Ascending aorta (tissue), 2 donors: ENCODE measurements at regions not wholly inside any gene's neighbourhood (a gene's known extent, or its start where the extent isn't known, plus 50 kb on each side); places are given as distances from the start of the nearest gene placed in this dataset.

Experiments used
- DNase-seq, 2 donors: peaks; one replicate each; pipeline ENCODE4 v3.0.0-alpha.2; 2019; ENCODE audit warnings: low spot score in 2 of 2
- H3K27ac ChIP-seq, 2 donors: fragments of 200-600 bp; sonication (generic); one replicate each; pipeline ENCODE4 v1.5.1; 2016 to 2017; ENCODE audit warnings: mild to moderate bottlenecking in 1 of 2
- H3K27me3 ChIP-seq: fragments of 200-600 bp; sonication (generic); one replicate; pipeline ENCODE4 v1.5.1; 2017
- H3K36me3 ChIP-seq, 2 donors: fragments of 200-600 bp; sonication (generic); one replicate each; pipeline ENCODE4 v1.5.1; 2016
- H3K4me1 ChIP-seq, 2 donors: fragments of 200-600 bp; sonication (generic); one replicate each; pipeline ENCODE4 v1.5.1; 2016 to 2017; ENCODE audit warnings: mild to moderate bottlenecking in 1 of 2
- H3K4me3 ChIP-seq, 2 donors: fragments of 200-600 bp; sonication (generic); one replicate each; pipeline ENCODE4 v1.5.1; 2016 to 2017; ENCODE audit warnings: mild to moderate bottlenecking in 1 of 2
- H3K9me3 ChIP-seq, 2 donors: fragments of 200-600 bp; sonication (generic); one replicate each; pipeline ENCODE4 v1.5.1; 2016
- intact Hi-C: fragments of 100-400 bp; cut with DNase I; formaldehyde crosslinking; loops from one replicate; pipeline ENCODE4 v1.15.1; 2023
- TF ChIP-seq, protein P1 (sequence below), 3 experiments: fragments of 200-600 bp in 2 of 3; fragments of 450-650 bp in 1 of 3; sonication (generic) in 2 of 3; IDR thresholded peaks; one replicate each; pipeline ENCODE4 v1.5.1; 2016 to 2019; ENCODE audit warnings: antibody characterized with exemption in 3 of 3, mild to moderate bottlenecking in 1 of 3, moderate library complexity in 1 of 3

DNA sequence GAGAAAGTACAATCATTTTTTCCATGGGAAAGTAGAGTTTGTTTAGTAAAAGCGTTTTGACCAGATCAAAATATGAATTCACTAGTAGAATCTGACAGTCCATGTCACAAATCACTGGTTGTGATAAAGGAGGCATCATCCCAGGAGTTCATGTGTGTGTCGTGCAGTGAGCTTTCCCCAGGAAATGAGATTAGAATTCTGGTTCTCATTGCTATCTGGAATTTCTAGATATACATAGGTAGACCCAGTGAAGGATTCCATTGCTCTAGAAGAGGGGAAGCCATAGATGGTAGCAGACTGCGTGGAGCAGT, 206.6 kb downstream of the NCK2 start:
- no peak overlapping the region for H3K27ac ChIP-seq
- no peaks in the 10 kb centered on the region for H3K9me3 ChIP-seq
- intact Hi-C loops, result no loop called here
- H3K36me3 ChIP-seq, result no peaks in the 10 kb centered on the region
- DNase-seq, result no peak
- TF ChIP-seq, protein P1, sequence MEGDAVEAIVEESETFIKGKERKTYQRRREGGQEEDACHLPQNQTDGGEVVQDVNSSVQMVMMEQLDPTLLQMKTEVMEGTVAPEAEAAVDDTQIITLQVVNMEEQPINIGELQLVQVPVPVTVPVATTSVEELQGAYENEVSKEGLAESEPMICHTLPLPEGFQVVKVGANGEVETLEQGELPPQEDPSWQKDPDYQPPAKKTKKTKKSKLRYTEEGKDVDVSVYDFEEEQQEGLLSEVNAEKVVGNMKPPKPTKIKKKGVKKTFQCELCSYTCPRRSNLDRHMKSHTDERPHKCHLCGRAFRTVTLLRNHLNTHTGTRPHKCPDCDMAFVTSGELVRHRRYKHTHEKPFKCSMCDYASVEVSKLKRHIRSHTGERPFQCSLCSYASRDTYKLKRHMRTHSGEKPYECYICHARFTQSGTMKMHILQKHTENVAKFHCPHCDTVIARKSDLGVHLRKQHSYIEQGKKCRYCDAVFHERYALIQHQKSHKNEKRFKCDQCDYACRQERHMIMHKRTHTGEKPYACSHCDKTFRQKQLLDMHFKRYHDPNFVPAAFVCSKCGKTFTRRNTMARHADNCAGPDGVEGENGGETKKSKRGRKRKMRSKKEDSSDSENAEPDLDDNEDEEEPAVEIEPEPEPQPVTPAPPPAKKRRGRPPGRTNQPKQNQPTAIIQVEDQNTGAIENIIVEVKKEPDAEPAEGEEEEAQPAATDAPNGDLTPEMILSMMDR (IDR thresholded peaks at IDR 0.05), result no peak
- H3K27me3 ChIP-seq, result no peaks in the 10 kb centered on the region
- no peak overlapping the region for H3K4me3 ChIP-seq
- no peaks in the 10 kb centered on the region for H3K4me1 ChIP-seq

DNA sequence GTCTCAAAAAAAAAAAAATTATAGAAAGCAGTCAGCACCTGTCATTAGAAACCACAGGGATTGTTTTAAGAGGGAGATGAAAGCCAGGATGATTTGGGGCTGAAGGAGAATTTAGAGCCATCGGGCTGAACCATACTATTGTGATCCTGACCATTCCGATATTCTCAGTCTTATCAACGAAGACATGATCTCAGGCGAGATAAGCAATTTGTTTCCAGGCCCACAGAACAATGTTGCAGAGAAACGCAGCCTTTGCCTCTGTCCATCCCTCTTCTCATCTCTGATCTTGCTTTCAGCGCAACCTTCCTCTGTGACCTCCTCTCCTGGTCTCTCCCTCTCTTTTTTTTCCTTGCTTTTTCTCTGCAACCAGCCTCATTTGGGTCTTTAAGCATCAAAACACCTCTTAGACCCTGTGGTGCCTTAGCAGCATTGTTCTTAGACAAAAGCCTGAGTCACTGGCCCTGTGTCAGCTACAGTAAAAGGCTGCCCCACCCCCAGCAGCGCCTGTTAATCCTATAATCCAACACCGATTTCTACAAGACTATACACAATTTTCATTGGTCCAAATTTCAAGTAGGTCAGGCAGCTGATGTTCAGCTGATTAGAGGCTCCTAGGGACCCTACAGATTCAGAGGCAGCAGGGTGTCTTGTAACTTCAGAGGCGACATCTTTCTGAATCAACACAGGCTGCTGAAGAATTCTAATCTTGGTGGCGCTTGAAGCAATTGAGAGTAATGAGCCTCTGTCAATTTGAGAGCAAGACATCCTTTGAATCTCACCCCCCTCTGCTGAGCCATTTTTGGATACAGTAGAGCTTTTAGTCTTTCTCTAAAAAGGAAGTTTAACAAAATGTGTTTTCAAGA, 206.0 kb downstream of the NCK2 start:
- Histone ChIP-seq H3K27ac (no peak overlapping the region), H3K9me3 (no peaks in the 10 kb centered on the region), H3K36me3 (no peaks in the 10 kb centered on the region), H3K4me3 (no peak overlapping the region), H3K27me3 (no peaks in the 10 kb centered on the region), H3K4me1 (no peaks in the 10 kb centered on the region)
- no peak for DNase-seq
- TF ChIP-seq, protein P1 (IDR thresholded peaks at IDR 0.05), result no peak
- intact Hi-C loops, result no loop called here

DNA sequence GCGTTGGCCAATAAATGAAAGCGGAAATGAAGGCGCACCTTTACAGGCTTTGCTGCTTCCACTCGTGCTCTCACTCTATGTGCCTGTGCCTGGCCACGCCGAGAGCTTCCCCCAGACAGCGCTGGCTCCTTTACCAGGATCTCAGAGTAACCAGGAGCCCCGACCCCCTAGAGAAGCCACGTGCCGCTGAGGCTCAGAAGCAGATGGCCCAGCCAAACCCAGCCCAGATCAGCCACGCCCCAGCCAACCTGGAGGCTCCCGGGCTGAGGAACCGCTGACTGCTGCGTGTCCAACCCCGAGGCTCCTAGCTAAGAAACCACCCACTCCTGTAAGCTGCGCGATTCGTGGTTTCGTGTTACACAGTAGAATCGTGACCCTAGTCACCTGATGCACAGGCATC, 199.3 kb downstream of the NCK2 start:
- DNase-seq, result no peak
- no peak overlapping the region for H3K4me3 ChIP-seq
- no peaks in the 10 kb centered on the region for H3K27me3 ChIP-seq
- H3K4me1 ChIP-seq, result no peaks in the 10 kb centered on the region
- H3K9me3 ChIP-seq, result no peaks in the 10 kb centered on the region
- no peaks in the 10 kb centered on the region for H3K36me3 ChIP-seq
- TF ChIP-seq, protein P1 (IDR thresholded peaks at IDR 0.05), result no peak
- H3K27ac ChIP-seq, result no peak overlapping the region
- intact Hi-C loops, result no loop called here
